SK-MEL-5 (cell line): ENCODE measurements at regions not wholly inside any gene's neighbourhood (a gene's known extent, or its start where the extent isn't known, plus 50 kb on each side); places are given as distances from the start of the nearest gene placed in this dataset.
"Not testable (repeated sequence)": the region's sequence is repeated elsewhere in the genome, so short reads cannot be mapped to it uniquely, and the experiment has no call there.

Experiments used
- DNase-seq: peaks from one replicate; pipeline ENCODE4 v3.0.0-alpha.2; 2016; ENCODE audit warnings: low read depth, low spot score
- in situ Hi-C: cut with HindIII; loops from 2 replicates; pipeline ENCODE4 v1.10.0; 2016; ENCODE audit warnings: low sequenced_read_pairs, high pct_unique_total_duplicates, low pct_unique_long_range_greater_than_20kb

GRCh38 chr9:11697126-11697525 lies 996.1 kb upstream of the TYRP1 start:
- DNase-seq = no peak
- in situ Hi-C loops = no loop called here

- in situ Hi-C loops = no loop called here
- no peak for DNase-seq
Observed at GRCh38 chr9:11701706-11702105, 991.5 kb upstream of the TYRP1 start.

GRCh38 chr9:11702548-11702947 lies 990.6 kb upstream of the TYRP1 start:
- in situ Hi-C loops = no loop called here
- DNase-seq = no peak

- DNase-seq, in situ Hi-C loops: not testable (repeated sequence)
Observed at GRCh38 chr9:11704198-11704597, 989.0 kb upstream of the TYRP1 start.

- in situ Hi-C loops = no loop called here
- DNase-seq = no peak
Observed at GRCh38 chr9:11708899-11709298, 984.3 kb upstream of the TYRP1 start.

- in situ Hi-C loops = no loop called here
- DNase-seq = no peak
Observed at GRCh38 chr9:11709567-11709966, 983.6 kb upstream of the TYRP1 start.

GRCh38 chr9:11713077-11713476 lies 980.1 kb upstream of the TYRP1 start:
- no peak for DNase-seq
- in situ Hi-C loops = no loop called here

- no peak for DNase-seq
- in situ Hi-C loops = no loop called here
Observed at GRCh38 chr9:11722957-11723356, 970.2 kb upstream of the TYRP1 start.

GRCh38 chr9:11726659-11727058 lies 966.5 kb upstream of the TYRP1 start:
- in situ Hi-C loops = no loop called here
- DNase-seq = no peak

GRCh38 chr9:11735391-11735790 lies 957.8 kb upstream of the TYRP1 start:
- DNase-seq = no peak
- in situ Hi-C loops = no loop called here

GRCh38 chr9:11742471-11742870 lies 950.7 kb upstream of the TYRP1 start:
- in situ Hi-C loops = no loop called here
- DNase-seq = no peak

- in situ Hi-C loops = no loop called here
- DNase-seq = peak; percentile 11
Observed at GRCh38 chr9:11743356-11743755, 949.8 kb upstream of the TYRP1 start.

- no peak for DNase-seq
- in situ Hi-C loops = no loop called here
Observed at GRCh38 chr9:11749396-11749795, 943.8 kb upstream of the TYRP1 start.

GRCh38 chr9:11755951-11756350 lies 937.2 kb upstream of the TYRP1 start:
- DNase-seq = no peak
- in situ Hi-C loops = no loop called here

GRCh38 chr9:11757408-11757807 lies 935.8 kb upstream of the TYRP1 start:
- in situ Hi-C loops = no loop called here
- DNase-seq = no peak

GRCh38 chr9:11758016-11758415 lies 935.2 kb upstream of the TYRP1 start:
- in situ Hi-C loops = no loop called here
- DNase-seq = no peak

- in situ Hi-C loops = no loop called here
- peak; percentile 60 for DNase-seq
Observed at GRCh38 chr9:11779971-11780370, 913.2 kb upstream of the TYRP1 start.

- in situ Hi-C loops = no loop called here
- no peak for DNase-seq
Observed at GRCh38 chr9:11792870-11793269, 900.3 kb upstream of the TYRP1 start.

GRCh38 chr9:11794984-11795383 lies 898.2 kb upstream of the TYRP1 start:
- DNase-seq = no peak

GRCh38 chr9:11805969-11806368 lies 887.2 kb upstream of the TYRP1 start:
- in situ Hi-C loops = no loop called here

More at GRCh38 chr9:11794984-11795383, 898.2 kb upstream of the TYRP1 start:
- in situ Hi-C loops = no loop called here

More at GRCh38 chr9:11805969-11806368, 887.2 kb upstream of the TYRP1 start:
- no peak for DNase-seq
